ENCODE measurements at regions not wholly inside any gene's neighbourhood (a gene's known extent, or its start where the extent isn't known, plus 50 kb on each side); places are given as distances from the start of the nearest gene placed in this dataset.

- no peak for TF ChIP-seq CTCF (IDR thresholded peaks at IDR 0.05; ENCODE audit: insufficient read depth, low read length, poor library complexity, severe bottlenecking)
- TF ChIP-seq EZH2phosphoT487 (conservative IDR thresholded peaks at IDR 0.05; ENCODE audit: low read length) = no peak
Measured at GRCh38 chr3:66648975-66649374, 148.2 kb upstream of the LRIG1 start.

All from SU-DHL-6 (cell line).